D721Med (cell line): ENCODE measurements at regions not wholly inside any gene's neighbourhood (a gene's known extent, or its start where the extent isn't known, plus 50 kb on each side); places are given as distances from the start of the nearest gene placed in this dataset.

Source experiments
- DNase-seq: peaks from one replicate; pipeline ENCODE4 v3.0.0; 2011; ENCODE audit warnings: low spot score; ENCODE audit not compliant: insufficient read length
- FAIRE-seq: peaks from 2 replicates; lab custom pipeline; 2011; peaks lifted over from hg19 to GRCh38; lab: Jason Lieb, UNC
- CTCF ChIP-seq: IDR thresholded peaks from 2 replicates; pipeline ENCODE4 v1.5.1; 2012; ENCODE audit warnings: mild to moderate bottlenecking, control low read depth; ENCODE audit not compliant: insufficient read depth; ENCODE audit errors: missing control alignments

- FAIRE-seq, result no peak
- no peak for TF ChIP-seq CTCF
Observed at GRCh38 chr5:165622864-165623536, 2117.6 kb downstream of the MAT2B start.

GRCh38 chr5:165624166-165624946 is 2118.9 kb downstream of the MAT2B start:
- FAIRE-seq (no peak), DNase-seq (no peak)
- no peak for TF ChIP-seq CTCF

More at GRCh38 chr5:165622864-165623536, 2117.6 kb downstream of the MAT2B start:
- no peak for DNase-seq

GRCh38 chr5:165626161-165626560 is 2120.7 kb downstream of the MAT2B start:
- no peak for TF ChIP-seq CTCF
- FAIRE-seq (no peak), DNase-seq (no peak)

GRCh38 chr5:165627548-165628170 is 2122.2 kb downstream of the MAT2B start:
- no peak for DNase-seq
- no peak for FAIRE-seq
- TF ChIP-seq CTCF, result no peak

GRCh38 chr5:165630261-165630778 is 2124.9 kb downstream of the MAT2B start:
- FAIRE-seq, result peak; percentile 69
- no peak for DNase-seq
- TF ChIP-seq CTCF, result peak; percentile 91

GRCh38 chr5:165631235-165631634 is 2125.8 kb downstream of the MAT2B start:
- TF ChIP-seq CTCF, result no peak
- DNase-seq, result no peak
- no peak for FAIRE-seq
